HG03175 (cell line): ENCODE measurements at regions not wholly inside any gene's neighbourhood (a gene's known extent, or its start where the extent isn't known, plus 50 kb on each side); places are given as distances from the start of the nearest gene placed in this dataset.
"Not testable (repeated sequence)": the region's sequence is repeated elsewhere in the genome, so short reads cannot be mapped to it uniquely, and the experiment has no call there.

Source experiments
- ATAC-seq: cut with Tn5 transposase; IDR thresholded peaks from one replicate; pipeline ENCODE4 v1.9.1; 2021; ENCODE audit warnings: mild to moderate bottlenecking, moderate library complexity; ENCODE audit not compliant: unreplicated experiment

GRCh38 chr2:187206471-187206870 is 241.6 kb downstream of the CALCRL start:
- no peak for ATAC-seq

- ATAC-seq: no peak
These were observed 242.0 kb downstream of the CALCRL start for GRCh38 chr2:187206071-187206470.

GRCh38 chr2:187198136-187198535 is 249.9 kb downstream of the CALCRL start:
- no peak for ATAC-seq

- peak; percentile 76 for ATAC-seq
These were observed 254.0 kb downstream of the CALCRL start for GRCh38 chr2:187194049-187194448.

- ATAC-seq: no peak
These were observed 259.0 kb downstream of the CALCRL start for GRCh38 chr2:187188783-187189631.

GRCh38 chr2:187187519-187187918 is 260.5 kb downstream of the CALCRL start:
- ATAC-seq: no peak

- no peak for ATAC-seq
These were observed 267.5 kb downstream of the CALCRL start for GRCh38 chr2:187180529-187180928.

GRCh38 chr2:187178876-187179275 is 269.2 kb downstream of the CALCRL start:
- not testable (repeated sequence) for ATAC-seq

GRCh38 chr2:187177253-187177652 is 270.8 kb downstream of the CALCRL start:
- no peak for ATAC-seq

- ATAC-seq: no peak
These were observed 273.5 kb downstream of the CALCRL start for GRCh38 chr2:187174582-187174981.

GRCh38 chr2:187171318-187171717 is 276.7 kb downstream of the CALCRL start:
- ATAC-seq: peak; percentile 39

GRCh38 chr2:187169864-187170263 is 278.2 kb downstream of the CALCRL start:
- no peak for ATAC-seq

- peak; percentile 68 for ATAC-seq
These were observed 279.0 kb downstream of the CALCRL start for GRCh38 chr2:187168720-187169713.

- no peak for ATAC-seq
These were observed 280.6 kb downstream of the CALCRL start for GRCh38 chr2:187167491-187167890.

GRCh38 chr2:187165936-187166610 is 282.0 kb downstream of the CALCRL start:
- no peak for ATAC-seq

- ATAC-seq: no peak
These were observed 289.6 kb downstream of the CALCRL start for GRCh38 chr2:187158452-187158851.

GRCh38 chr2:187157046-187157445 is 291.0 kb downstream of the CALCRL start:
- no peak for ATAC-seq

GRCh38 chr2:187155476-187155875 is 292.6 kb downstream of the CALCRL start:
- no peak for ATAC-seq

- ATAC-seq: no peak
These were observed 297.4 kb downstream of the CALCRL start for GRCh38 chr2:187150670-187151069.

- ATAC-seq: peak; percentile 57
These were observed 299.2 kb upstream of the ZSWIM2 start for GRCh38 chr2:187148059-187148714.
